Psoas muscle (tissue), 7 donors: ENCODE measurements at regions not wholly inside any gene's neighbourhood (a gene's known extent, or its start where the extent isn't known, plus 50 kb on each side); places are given as distances from the start of the nearest gene placed in this dataset.
"Not testable (repeated sequence)": the region's sequence is repeated elsewhere in the genome, so short reads cannot be mapped to it uniquely, and the experiment has no call there.

Source experiments
- ATAC-seq, 4 donors: fragments of 200-7000 bp; cut with Tn5 transposase; one replicate each; pipeline ENCODE4 v1.9.1; 2020; ENCODE audit warnings: moderate library complexity in 3 of 4, mild to moderate bottlenecking in 2 of 4
- DNase-seq, 2 donors: peaks; one replicate each; pipeline ENCODE4 v3.0.0-alpha.2; 2020
- H3K27ac ChIP-seq: fragments of 200-600 bp; one replicate; pipeline ENCODE4 v1.8.0; 2022
- H3K27me3 ChIP-seq, 3 donors: fragments of 200-600 bp in 1 of 3; one replicate each; pipeline versions ENCODE4 v1.6.1 to v1.8.0; 2013 to 2022; ENCODE audit warnings: low read length in 2 of 3, mild to moderate bottlenecking in 2 of 3, moderate library complexity in 1 of 3; ENCODE audit not compliant: insufficient read depth in 3 of 3
- H3K36me3 ChIP-seq, 2 donors: fragments of 200-600 bp in 1 of 2; one replicate each; pipeline versions ENCODE4 v1.6.1 to v1.8.0; 2013 to 2022; ENCODE audit warnings: low read depth in 1 of 2, mild to moderate bottlenecking in 1 of 2, moderate library complexity in 1 of 2; ENCODE audit not compliant: insufficient read depth in 1 of 2
- H3K4me1 ChIP-seq: fragments of 200-600 bp; one replicate; pipeline ENCODE4 v1.8.0; 2022
- H3K4me3 ChIP-seq: fragments of 200-600 bp; one replicate; pipeline ENCODE4 v1.8.0; 2022; ENCODE audit warnings: mild to moderate bottlenecking
- H3K9me3 ChIP-seq: fragments of 200-600 bp; one replicate; pipeline ENCODE4 v1.8.0; 2022
- CTCF ChIP-seq: fragments of 200-600 bp; IDR thresholded peaks from one replicate; pipeline ENCODE4 v1.8.0; 2022; ENCODE audit warnings: antibody characterized with exemption
- WGBS, 3 donors: extraction: QIAGEN DNeasy Blood & Tissue Kit; methylation state at CpG; one replicate each; pipeline versions ENCODE4 v1.1.6 to v1.1.7; 2013; 5-methylcytosine and 5-hydroxymethylcytosine counted together
- intact Hi-C, 2 donors: fragments of 100-400 bp; cut with DNase I; formaldehyde crosslinking; loops; one replicate each; pipeline versions ENCODE4 v1.11.0 to v1.14.2; 2022
- donor health status: healthy with polysubstance abuse.
- donor health status: DM: no; HTN: no; CAD: no; lungs with moderate emphysema.
- donor health status: Bipolar disorder and iron deficiency.
- donor health status: healthy.
- donor health status: DM: yes; HTN: yes; CAD: no.
- donor health status: DM: no; HTN: no; CAD: no.
- donor health status: DM: yes; HTN: yes; CAD: no.

GRCh38 chr7:113592924-113593323 is 325.9 kb downstream of the PPP1R3A start:
- H3K36me3 ChIP-seq, intact Hi-C loops, DNase-seq, ATAC-seq, H3K4me1 ChIP-seq, H3K9me3 ChIP-seq, H3K4me3 ChIP-seq, H3K27ac ChIP-seq, H3K27me3 ChIP-seq: not testable (repeated sequence)
- WGBS, 3 donors, result 94 to 96% (median 95%) methylated on average over 7 to 8 of the region's 8 CpGs

GRCh38 chr7:113582471-113582870 is 336.3 kb downstream of the PPP1R3A start:
- Histone ChIP-seq H3K36me3 (no peaks in the 10 kb centered on the region), H3K4me1 (no peaks in the 10 kb centered on the region), H3K9me3 (no peaks in the 10 kb centered on the region), H3K4me3 (no peak overlapping the region), H3K27ac (no peak overlapping the region), H3K27me3 (no peaks in the 10 kb centered on the region)
- TF ChIP-seq CTCF, result no peak
- ATAC-seq, result no peak
- DNase-seq, result no peak
- intact Hi-C loops, result no loop called here

- DNase-seq, H3K36me3 ChIP-seq, H3K9me3 ChIP-seq, ATAC-seq, H3K4me1 ChIP-seq, H3K4me3 ChIP-seq, H3K27me3 ChIP-seq, intact Hi-C loops, H3K27ac ChIP-seq: not testable (repeated sequence)
- 54 to 67% (median 55%) methylated on average over 8 of the region's 8 CpGs for WGBS, 3 donors
These were observed 355.6 kb downstream of the PPP1R3A start for GRCh38 chr7:113563257-113563656.

- no peak for TF ChIP-seq CTCF
- intact Hi-C loops, result no loop called here
- ATAC-seq (no peak), DNase-seq (no peak)
- peaks cover 7% of the 10 kb centered on the region for H3K4me1 ChIP-seq
- no peaks in the 10 kb centered on the region for H3K36me3 ChIP-seq
- no peaks in the 10 kb centered on the region for H3K9me3 ChIP-seq
- 36 to 65% (median 55%) methylated on average over 1 of the region's 1 CpG for WGBS, 3 donors
- no peak overlapping the region for H3K4me3 ChIP-seq
- no peaks in the 10 kb centered on the region for H3K27me3 ChIP-seq
- H3K27ac ChIP-seq, result no peak overlapping the region
These were observed 356.0 kb downstream of the PPP1R3A start for GRCh38 chr7:113562801-113563200.

- DNase-seq (no peak), ATAC-seq (peak in 3 of 4 donors; percentile 29 to 64 (median 58))
- no peak overlapping the region for H3K4me3 ChIP-seq
- peak overlapping the region; percentile 34 for H3K27ac ChIP-seq
- H3K9me3 ChIP-seq, result no peaks in the 10 kb centered on the region
- TF ChIP-seq CTCF, result no peak
- H3K36me3 ChIP-seq, result no peaks in the 10 kb centered on the region
- peaks cover 7% of the 10 kb centered on the region for H3K4me1 ChIP-seq
- no peaks in the 10 kb centered on the region for H3K27me3 ChIP-seq
- intact Hi-C loops, result no loop called here
These were observed 356.6 kb downstream of the PPP1R3A start for GRCh38 chr7:113562242-113562641.

GRCh38 chr7:113561446-113561845 is 357.4 kb downstream of the PPP1R3A start:
- DNase-seq, result no peak
- no peaks in the 10 kb centered on the region for H3K27me3 ChIP-seq
- H3K27ac ChIP-seq, result no peak overlapping the region
- H3K9me3 ChIP-seq, result no peaks in the 10 kb centered on the region
- ATAC-seq, result peak in 1 of 4 donors; percentile 37
- peaks cover 7% of the 10 kb centered on the region for H3K4me1 ChIP-seq
- intact Hi-C loops, result no loop called here
- H3K4me3 ChIP-seq, result no peak overlapping the region
- no peak for TF ChIP-seq CTCF
- 42 to 81% (median 79%) methylated on average over 2 of the region's 2 CpGs for WGBS, 3 donors
- H3K36me3 ChIP-seq, result no peaks in the 10 kb centered on the region
